T-cell (primary cell): ENCODE measurements at regions not wholly inside any gene's neighbourhood (a gene's known extent, or its start where the extent isn't known, plus 50 kb on each side); places are given as distances from the start of the nearest gene placed in this dataset.
"Not testable (repeated sequence)": the region's sequence is repeated elsewhere in the genome, so short reads cannot be mapped to it uniquely, and the experiment has no call there.

Experiments
- ATAC-seq, 4 experiments: fragments of 200-7000 bp in 3 of 4; fragments of 150-1000 bp in 1 of 4; cut with Tn5 transposase; replicated peaks in 1 of 4; 1 replicate in 3 of 4; 2 replicates in 1 of 4; pipeline ENCODE4 v1.10.0; 2021; ENCODE audit warnings: moderate library complexity in 3 of 4, mild to moderate bottlenecking in 2 of 4, moderate number of reproducible peaks in 1 of 4
- CTCF ChIA-PET, 2 donors: fragments of 300-600 bp; sonication (Branson Sonifier 250); formaldehyde crosslinking; loops; one replicate each; lab custom pipeline; 2022; ENCODE audit warnings: antibody characterized with exemption in 2 of 2; lab: Charles Lee
- POLR2A ChIA-PET, 2 donors: fragments of 300-600 bp; sonication (Branson Sonifier 250); formaldehyde crosslinking; loops; one replicate each; lab custom pipeline; 2022; ENCODE audit warnings: antibody characterized with exemption in 2 of 2; lab: Charles Lee
- DNase-seq, 35 experiments: peaks; one replicate each; pipeline versions ENCODE4 v3.0.0 to v3.0.0-alpha.2; 2013 to 2023
- H3K27ac ChIP-seq: one replicate; pipeline ENCODE4 v1.5.1; 2013; ENCODE audit warnings: low read length
- H3K27me3 ChIP-seq, 2 experiments: replicated peaks in 1 of 2; 1 replicate in 1 of 2; 2 replicates in 1 of 2; pipeline versions ENCODE4 v1.6.1 to v1.7.0; 2013; ENCODE audit warnings: low read length in 1 of 2, mixed read lengths in 1 of 2; ENCODE audit not compliant: control insufficient read depth in 2 of 2, insufficient read depth in 2 of 2; ENCODE audit errors: extremely low read depth in 1 of 2
- H3K36me3 ChIP-seq, 2 donors: 1 replicate in 1 of 2; 2 replicates in 1 of 2; pipeline versions ENCODE4 v1.6.1 to v1.7.0; 2013; ENCODE audit warnings: low read length in 1 of 2; ENCODE audit not compliant: control insufficient read depth in 2 of 2, insufficient read depth in 1 of 2; ENCODE audit errors: extremely low read depth in 1 of 2
- H3K4me1 ChIP-seq, 2 experiments: 1 replicate in 1 of 2; 2 replicates in 1 of 2; pipeline versions ENCODE4 v1.6.1 to v1.7.0; 2013; ENCODE audit warnings: low read length in 2 of 2, mixed read lengths in 1 of 2; ENCODE audit not compliant: insufficient read depth in 2 of 2, control insufficient read depth in 1 of 2; ENCODE audit errors: extremely low read depth in 1 of 2
- H3K4me3 ChIP-seq, 2 donors: 1 replicate in 1 of 2; 2 replicates in 1 of 2; pipeline versions ENCODE4 v1.5.1 to v1.7.0; 2013; ENCODE audit warnings: mild to moderate bottlenecking in 2 of 2, low read length in 1 of 2, moderate library complexity in 1 of 2; ENCODE audit not compliant: control insufficient read depth in 1 of 2; ENCODE audit errors: extremely low read depth in 1 of 2
- H3K9me3 ChIP-seq: 2 replicates; pipeline ENCODE4 v1.7.0; 2013
- H3K27ac Mint-ChIP-seq, 2 donors: one replicate each; pipeline ENCODE4 v1.8.0; 2020 to 2021; ENCODE audit warnings: mild to moderate bottlenecking in 2 of 2, mixed read lengths in 2 of 2
- H3K27me3 Mint-ChIP-seq, 2 donors: one replicate each; pipeline ENCODE4 v1.8.0; 2021 to 2022; ENCODE audit warnings: mixed read lengths in 2 of 2
- H3K36me3 Mint-ChIP-seq: one replicate; pipeline ENCODE4 v1.8.0; 2021; ENCODE audit warnings: mixed read lengths
- H3K4me1 Mint-ChIP-seq, 3 donors: one replicate each; pipeline ENCODE4 v1.8.0; 2020 to 2022; ENCODE audit warnings: mixed read lengths in 3 of 3, mild to moderate bottlenecking in 1 of 3
- H3K4me3 Mint-ChIP-seq, 3 donors: one replicate each; pipeline ENCODE4 v1.8.0; 2020 to 2022; ENCODE audit warnings: mild to moderate bottlenecking in 3 of 3, mixed read lengths in 3 of 3, moderate library complexity in 3 of 3
- H3K9me3 Mint-ChIP-seq, 3 donors: one replicate each; pipeline ENCODE4 v1.8.0; 2020 to 2022; ENCODE audit warnings: mixed read lengths in 3 of 3
- WGBS: methylation state at CpG from one replicate; pipeline ENCODE4 v1.1.5; 2013; ENCODE audit warnings: missing lambda C conversion rate; ENCODE audit not compliant: insufficient coverage; 5-methylcytosine and 5-hydroxymethylcytosine counted together

- no peak for ATAC-seq
- Histone ChIP-seq H3K36me3 (no peaks in the 10 kb centered on the region), H3K27ac (no peak overlapping the region), H3K4me3 (no peak overlapping the region), H3K4me1 (no peaks in the 10 kb centered on the region), H3K27me3 (no peaks in the 10 kb centered on the region), H3K9me3 (no peaks in the 10 kb centered on the region)
- DNase-seq, result no peak
- ChIA-PET CTCF (no interaction called here), POLR2A (no interaction called here)
- H3K4me3 Mint-ChIP-seq, result no peak overlapping the region
- H3K27ac Mint-ChIP-seq, result no peak overlapping the region
- whole genome bisulfite sequencing, result no CpG with 5 or more reads among the region's 2 CpGs
- H3K27me3 Mint-ChIP-seq, result no peaks in the 10 kb centered on the region
- peaks cover 0 to 14% (median 11%) of the 10 kb centered on the region in 3 donors for H3K9me3 Mint-ChIP-seq
- H3K4me1 Mint-ChIP-seq, result no peaks in the 10 kb centered on the region
- no peaks in the 10 kb centered on the region for H3K36me3 Mint-ChIP-seq
Measured at GRCh38 chr18:72985686-72986085, 117.9 kb upstream of the NETO1 start.

GRCh38 chr18:72984290-72984689 lies 116.5 kb upstream of the NETO1 start:
- CTCF ChIA-PET, result no interaction called here
- 40% methylated on average over 1 of the region's 2 CpGs for WGBS

GRCh38 chr18:72973841-72974240 lies 106.1 kb upstream of the NETO1 start:
- H3K27me3 Mint-ChIP-seq, result no peaks in the 10 kb centered on the region

More at GRCh38 chr18:72984290-72984689, 116.5 kb upstream of the NETO1 start:
- ATAC-seq, result no peak
- Mint-ChIP-seq H3K36me3 (no peaks in the 10 kb centered on the region), H3K27ac (no peak overlapping the region), H3K4me3 (no peak overlapping the region), H3K9me3 (peaks cover 0 to 14% (median 11%) of the 10 kb centered on the region in 3 donors), H3K27me3 (no peaks in the 10 kb centered on the region), H3K4me1 (no peaks in the 10 kb centered on the region)
- no peak overlapping the region for H3K27ac ChIP-seq
- H3K4me1 ChIP-seq, result no peaks in the 10 kb centered on the region
- no peak overlapping the region for H3K4me3 ChIP-seq
- DNase-seq, result no peak
- POLR2A ChIA-PET, result no interaction called here
- no peaks in the 10 kb centered on the region for H3K9me3 ChIP-seq
- no peaks in the 10 kb centered on the region for H3K36me3 ChIP-seq
- H3K27me3 ChIP-seq, result no peaks in the 10 kb centered on the region

GRCh38 chr18:72965616-72966015 lies 97.8 kb upstream of the NETO1 start:
- Histone ChIP-seq H3K4me1 (no peaks in the 10 kb centered on the region), H3K9me3 (no peaks in the 10 kb centered on the region), H3K4me3 (no peak overlapping the region), H3K27ac (no peak overlapping the region), H3K27me3 (no peaks in the 10 kb centered on the region), H3K36me3 (no peaks in the 10 kb centered on the region)
- Mint-ChIP-seq H3K4me1 (no peaks in the 10 kb centered on the region), H3K9me3 (peaks cover 11 to 27% (median 22%) of the 10 kb centered on the region in 3 donors), H3K27me3 (no peaks in the 10 kb centered on the region), H3K36me3 (no peaks in the 10 kb centered on the region), H3K4me3 (no peak overlapping the region), H3K27ac (no peak overlapping the region)
- ChIA-PET CTCF (no interaction called here), POLR2A (no interaction called here)
- WGBS, result 82% methylated on average over 5 of the region's 9 CpGs
- DNase-seq (no peak), ATAC-seq (no peak)

More at GRCh38 chr18:72973841-72974240, 106.1 kb upstream of the NETO1 start:
- Mint-ChIP-seq H3K4me1 (no peaks in the 10 kb centered on the region), H3K4me3 (no peak overlapping the region), H3K36me3 (no peaks in the 10 kb centered on the region), H3K9me3 (peaks cover 13 to 19% (median 13%) of the 10 kb centered on the region in 3 donors), H3K27ac (no peak overlapping the region)
- WGBS, result 68% methylated on average over 2 of the region's 2 CpGs
- DNase-seq, result no peak
- no peaks in the 10 kb centered on the region for H3K27me3 ChIP-seq
- no peak overlapping the region for H3K4me3 ChIP-seq
- no peak overlapping the region for H3K27ac ChIP-seq
- ChIA-PET POLR2A (interaction anchor here in 1 of 2 donors (0.7 kb wide), 1 partner anchor 116 kb away, joined by 10 read pairs; no protein-coding TSS in a partner anchor), CTCF (no interaction called here)
- no peaks in the 10 kb centered on the region for H3K9me3 ChIP-seq
- H3K36me3 ChIP-seq, result no peaks in the 10 kb centered on the region
- no peak for ATAC-seq
- H3K4me1 ChIP-seq, result no peaks in the 10 kb centered on the region

- POLR2A ChIA-PET, H3K36me3 ChIP-seq, ATAC-seq, H3K4me3 ChIP-seq, H3K27ac ChIP-seq, H3K27ac Mint-ChIP-seq, DNase-seq, CTCF ChIA-PET, H3K27me3 Mint-ChIP-seq, H3K36me3 Mint-ChIP-seq, H3K4me1 ChIP-seq, H3K4me3 Mint-ChIP-seq, H3K9me3 ChIP-seq, H3K4me1 Mint-ChIP-seq, H3K27me3 ChIP-seq: not testable (repeated sequence)
- H3K9me3 Mint-ChIP-seq, result peaks cover 21 to 52% (median 25%) of the 10 kb centered on the region in 3 donors
Measured at GRCh38 chr18:72958195-72958594, 90.4 kb upstream of the NETO1 start.

GRCh38 chr18:72948439-72948838 lies 80.7 kb upstream of the NETO1 start:
- Histone ChIP-seq H3K27ac (no peak overlapping the region), H3K4me1 (no peaks in the 10 kb centered on the region), H3K4me3 (no peak overlapping the region), H3K36me3 (no peaks in the 10 kb centered on the region), H3K27me3 (no peaks in the 10 kb centered on the region), H3K9me3 (no peaks in the 10 kb centered on the region)
- Mint-ChIP-seq H3K9me3 (peaks cover 3 to 6% (median 4%) of the 10 kb centered on the region in 3 donors), H3K27me3 (no peaks in the 10 kb centered on the region), H3K4me1 (no peaks in the 10 kb centered on the region), H3K36me3 (no peaks in the 10 kb centered on the region), H3K27ac (no peak overlapping the region), H3K4me3 (no peak overlapping the region)
- WGBS, result no CpG with 5 or more reads among the region's 3 CpGs
- POLR2A ChIA-PET, result no interaction called here
- DNase-seq (no peak), ATAC-seq (no peak)
- CTCF ChIA-PET, result no interaction called here

GRCh38 chr18:72942766-72943165 lies 75.0 kb upstream of the NETO1 start:
- whole genome bisulfite sequencing, result no CpG with 5 or more reads among the region's 2 CpGs
- POLR2A ChIA-PET, result no interaction called here
- H3K4me3 ChIP-seq, result no peak overlapping the region

More at GRCh38 chr18:72942766-72943165, 75.0 kb upstream of the NETO1 start:
- Mint-ChIP-seq H3K4me3 (no peak overlapping the region), H3K27me3 (no peaks in the 10 kb centered on the region), H3K9me3 (peaks cover 0 to 8% (median 4%) of the 10 kb centered on the region in 3 donors), H3K36me3 (no peaks in the 10 kb centered on the region), H3K27ac (no peak overlapping the region), H3K4me1 (no peaks in the 10 kb centered on the region)
- no peak for DNase-seq
- Histone ChIP-seq H3K36me3 (no peaks in the 10 kb centered on the region), H3K9me3 (no peaks in the 10 kb centered on the region), H3K4me1 (no peaks in the 10 kb centered on the region), H3K27ac (no peak overlapping the region), H3K27me3 (no peaks in the 10 kb centered on the region)
- CTCF ChIA-PET, result no interaction called here
- no peak for ATAC-seq
